Body of pancreas (tissue), 4 donors: ENCODE measurements at regions not wholly inside any gene's neighbourhood (a gene's known extent, or its start where the extent isn't known, plus 50 kb on each side); places are given as distances from the start of the nearest gene placed in this dataset.

Experiments
- CTCF ChIP-seq, 7 experiments: fragments of 450-650 bp in 4 of 7; fragments of 200-600 bp in 3 of 7; sonication (generic) in 3 of 7; IDR thresholded peaks; one replicate each; pipeline ENCODE4 v1.5.1; 2016 to 2019; ENCODE audit warnings: antibody characterized with exemption in 7 of 7
- POLR2A ChIP-seq, 3 donors: fragments of 450-650 bp; IDR thresholded peaks; one replicate each; pipeline ENCODE4 v1.6.1; 2016; ENCODE audit warnings: antibody characterized with exemption in 3 of 3, mild to moderate bottlenecking in 2 of 3

GRCh38 chr16:72246423-72246822 is 74.5 kb upstream of the PMFBP1 start:
- no peak for TF ChIP-seq CTCF (IDR thresholded peaks at IDR 0.05)
- TF ChIP-seq POLR2A (IDR thresholded peaks at IDR 0.05), result no peak
